ENCODE measurements at regions not wholly inside any gene's neighbourhood (a gene's known extent, or its start where the extent isn't known, plus 50 kb on each side); places are given as distances from the start of the nearest gene placed in this dataset.
"Not testable (repeated sequence)": the region's sequence is repeated elsewhere in the genome, so short reads cannot be mapped to it uniquely, and the experiment has no call there.

DNA sequence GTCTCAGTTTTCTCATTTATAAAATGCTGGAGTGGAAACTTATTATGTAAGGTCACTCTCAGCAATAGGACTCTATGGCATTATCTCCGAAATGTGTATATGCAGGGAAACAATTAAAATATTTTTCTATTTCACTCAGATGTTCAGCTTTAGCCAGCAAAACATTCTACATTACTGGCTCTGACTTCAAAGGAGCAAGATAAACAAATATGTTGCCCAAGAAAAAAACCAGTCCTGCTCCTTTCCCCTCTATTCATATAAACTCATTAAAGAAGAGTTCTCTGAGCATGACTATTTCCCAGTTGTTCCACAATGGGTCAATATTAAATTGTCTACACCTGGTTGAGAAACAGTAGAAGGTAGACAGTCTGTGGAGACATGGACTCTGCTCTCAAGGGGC lies 155.0 kb downstream of the NPR3 start:
- ChIA-PET CTCF (no interaction called here), POLR2A (ENCODE audit: low non-redundant PET) (no interaction called here)
- DNase-seq (ENCODE audit: low spot score), result no peak
- no peak overlapping the region for H3K27ac ChIP-seq
- TF ChIP-seq, protein P1, sequence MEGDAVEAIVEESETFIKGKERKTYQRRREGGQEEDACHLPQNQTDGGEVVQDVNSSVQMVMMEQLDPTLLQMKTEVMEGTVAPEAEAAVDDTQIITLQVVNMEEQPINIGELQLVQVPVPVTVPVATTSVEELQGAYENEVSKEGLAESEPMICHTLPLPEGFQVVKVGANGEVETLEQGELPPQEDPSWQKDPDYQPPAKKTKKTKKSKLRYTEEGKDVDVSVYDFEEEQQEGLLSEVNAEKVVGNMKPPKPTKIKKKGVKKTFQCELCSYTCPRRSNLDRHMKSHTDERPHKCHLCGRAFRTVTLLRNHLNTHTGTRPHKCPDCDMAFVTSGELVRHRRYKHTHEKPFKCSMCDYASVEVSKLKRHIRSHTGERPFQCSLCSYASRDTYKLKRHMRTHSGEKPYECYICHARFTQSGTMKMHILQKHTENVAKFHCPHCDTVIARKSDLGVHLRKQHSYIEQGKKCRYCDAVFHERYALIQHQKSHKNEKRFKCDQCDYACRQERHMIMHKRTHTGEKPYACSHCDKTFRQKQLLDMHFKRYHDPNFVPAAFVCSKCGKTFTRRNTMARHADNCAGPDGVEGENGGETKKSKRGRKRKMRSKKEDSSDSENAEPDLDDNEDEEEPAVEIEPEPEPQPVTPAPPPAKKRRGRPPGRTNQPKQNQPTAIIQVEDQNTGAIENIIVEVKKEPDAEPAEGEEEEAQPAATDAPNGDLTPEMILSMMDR (conservative IDR thresholded peaks at IDR 0.05; ENCODE audit: low read depth), result no peak

DNA sequence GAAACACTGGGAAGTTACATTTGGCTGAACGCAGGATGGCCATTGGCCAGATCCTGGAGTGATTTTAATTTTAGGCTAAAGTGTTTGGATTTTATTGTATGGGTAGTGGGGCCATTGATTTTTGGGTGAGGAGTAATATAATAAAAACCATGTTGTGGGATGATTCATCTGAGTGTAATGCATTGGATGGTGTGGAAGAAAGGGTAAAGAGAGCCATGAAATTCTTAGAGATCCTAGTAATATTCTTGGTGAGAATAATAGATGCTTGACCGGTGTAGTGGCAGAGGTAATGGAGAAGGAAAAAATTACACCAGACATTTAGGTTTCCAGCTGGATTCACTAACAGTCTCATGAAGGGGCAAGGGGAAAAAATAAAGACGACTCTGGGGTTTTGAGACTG lies 158.1 kb downstream of the NPR3 start:
- ChIA-PET POLR2A (ENCODE audit: low non-redundant PET) (no interaction called here), CTCF (no interaction called here)
- TF ChIP-seq, protein P1 (conservative IDR thresholded peaks at IDR 0.05; ENCODE audit: low read depth), result no peak
- no peak overlapping the region for H3K27ac ChIP-seq
- DNase-seq (ENCODE audit: low spot score), result no peak

DNA sequence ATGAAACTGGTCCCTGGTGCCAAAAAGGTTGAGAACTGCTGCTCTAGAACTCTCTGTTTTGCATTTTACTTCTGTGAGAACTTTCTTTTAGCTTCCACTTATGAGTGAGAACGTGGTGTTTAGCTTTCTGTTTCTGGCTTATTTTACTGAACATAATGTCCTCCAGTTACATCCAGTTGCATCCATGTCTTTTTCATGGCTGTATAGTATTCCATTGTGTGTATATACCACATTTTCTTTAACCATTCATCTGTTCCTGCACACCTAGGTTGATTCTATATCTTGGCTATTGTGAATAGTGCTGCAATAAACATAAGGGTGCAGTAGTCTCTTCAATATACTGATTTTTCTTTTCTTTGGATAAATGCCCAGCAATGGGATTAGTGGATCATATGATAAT lies 165.7 kb downstream of the NPR3 start:
- DNase-seq (ENCODE audit: low spot score), result no peak
- no peak overlapping the region for H3K27ac ChIP-seq
- ChIA-PET CTCF (interaction anchor here (0.7 kb wide), 1 partner anchor 703 kb away, joined by 3 read pairs; no protein-coding TSS in a partner anchor), POLR2A (ENCODE audit: low non-redundant PET) (no interaction called here)
- TF ChIP-seq, protein P1 (conservative IDR thresholded peaks at IDR 0.05; ENCODE audit: low read depth), result no peak

DNA sequence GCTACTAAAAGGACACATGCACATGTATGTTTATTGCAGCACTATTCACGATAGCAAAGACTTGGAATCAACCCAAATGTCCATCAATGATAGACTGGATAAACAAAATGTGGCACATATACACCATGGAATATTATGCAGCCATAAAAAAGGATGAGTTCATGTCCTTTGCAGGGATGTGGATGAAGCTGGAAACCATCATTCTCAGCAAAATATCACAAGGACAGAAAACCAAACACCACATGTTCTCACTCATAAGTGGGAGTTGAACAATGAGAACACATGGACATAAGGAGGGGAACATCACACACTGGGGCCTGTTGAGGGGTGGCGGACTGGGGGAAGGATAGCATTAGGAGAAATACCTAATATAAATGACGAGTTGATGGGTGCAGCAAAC lies 168.2 kb downstream of the NPR3 start:
- POLR2A ChIA-PET (ENCODE audit: low non-redundant PET); DNase-seq (ENCODE audit: low spot score); H3K27ac ChIP-seq; CTCF ChIA-PET: not testable (repeated sequence)

DNA sequence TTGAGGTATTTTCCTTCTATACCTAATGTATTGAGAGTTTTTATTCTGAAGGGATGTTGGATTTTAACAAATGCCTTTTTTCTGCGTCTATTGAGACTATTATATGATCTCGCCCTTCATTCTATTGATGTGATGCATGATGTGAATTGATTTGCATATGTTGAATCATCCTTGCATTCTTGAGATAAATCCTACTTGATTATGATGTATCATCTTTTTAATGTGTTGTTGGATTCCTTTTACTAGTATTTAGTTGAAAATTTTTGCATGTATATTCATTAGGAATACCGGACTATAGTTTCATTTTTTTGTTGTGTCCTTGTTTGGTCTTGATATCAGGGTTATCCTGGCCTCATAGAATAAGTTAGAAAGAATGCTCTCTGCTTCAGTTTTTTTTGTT lies 169.7 kb downstream of the NPR3 start:
- ChIA-PET CTCF (no interaction called here), POLR2A (ENCODE audit: low non-redundant PET) (no interaction called here)
- DNase-seq (ENCODE audit: low spot score), result no peak
- TF ChIP-seq, protein P1 (conservative IDR thresholded peaks at IDR 0.05; ENCODE audit: low read depth), result no peak
- H3K27ac ChIP-seq, result no peak overlapping the region

DNA sequence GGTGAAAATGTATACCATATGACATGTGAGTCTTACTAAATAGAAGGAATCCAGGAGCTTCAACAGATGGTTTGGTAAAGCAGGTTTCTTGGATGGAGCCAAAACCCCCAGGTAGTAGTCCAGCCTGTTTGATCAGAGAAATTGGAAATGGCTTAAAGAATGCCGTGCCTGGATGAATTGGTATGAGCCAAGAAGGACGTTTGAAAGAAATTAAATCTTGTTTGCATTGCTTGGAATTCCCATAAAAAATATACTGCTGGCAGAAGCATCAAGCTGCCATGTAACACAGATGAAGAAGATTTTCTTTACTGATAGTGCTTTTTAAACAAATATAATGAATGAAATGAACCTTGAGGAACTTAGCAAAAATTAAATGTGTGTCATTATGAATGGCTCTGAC lies 176.3 kb downstream of the NPR3 start:
- CTCF ChIA-PET, result no interaction called here
- H3K27ac ChIP-seq, result no peak overlapping the region
- POLR2A ChIA-PET (ENCODE audit: low non-redundant PET), result no interaction called here
- DNase-seq (ENCODE audit: low spot score), result no peak
- TF ChIP-seq, protein P1 (conservative IDR thresholded peaks at IDR 0.05; ENCODE audit: low read depth), result no peak

DNA sequence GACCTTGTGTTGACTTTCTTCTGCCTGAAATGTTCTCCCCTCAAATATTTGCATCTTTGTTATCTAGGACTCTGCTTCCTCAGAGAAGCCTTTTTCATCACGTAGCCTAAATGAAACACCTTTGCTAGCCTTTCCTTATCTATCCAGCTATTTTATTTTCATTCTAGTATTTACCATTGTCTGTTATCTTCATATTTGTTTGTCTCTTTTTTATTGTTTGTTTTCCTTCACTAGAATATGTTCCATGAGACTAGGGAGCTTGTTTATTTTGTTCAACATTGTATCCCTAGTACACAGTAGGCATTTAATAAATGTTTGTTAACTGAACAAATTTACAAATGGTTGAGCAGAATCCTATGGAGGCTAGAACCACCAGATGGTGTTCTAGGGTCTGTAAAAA lies 178.0 kb downstream of the NPR3 start:
- TF ChIP-seq, protein P1 (conservative IDR thresholded peaks at IDR 0.05; ENCODE audit: low read depth), result no peak
- CTCF ChIA-PET, result no interaction called here
- POLR2A ChIA-PET (ENCODE audit: low non-redundant PET), result no interaction called here
- DNase-seq (ENCODE audit: low spot score), result no peak
- no peak overlapping the region for H3K27ac ChIP-seq

All from RWPE1 (cell line).